PFSK-1 (cell line): ENCODE measurements at regions not wholly inside any gene's neighbourhood (a gene's known extent, or its start where the extent isn't known, plus 50 kb on each side); places are given as distances from the start of the nearest gene placed in this dataset.
A peak's percentile ranks its signal among the peaks of the same experiment; 100 is the strongest.

ENCODE experiments used
- FOXP2 ChIP-seq: optimal IDR thresholded peaks from 2 replicates; pipeline ENCODE3; 2011; ENCODE audit warnings: borderline replicate concordance, control low read depth, inconsistent platforms; ENCODE audit not compliant: insufficient read depth; ENCODE audit errors: extremely low read length, extremely low read depth
- POLR2AphosphoS5 ChIP-seq: IDR thresholded peaks from 2 replicates; pipeline ENCODE4 v1.6.1; 2012; ENCODE audit warnings: low read depth, mild to moderate bottlenecking, control low read depth, low read length, moderate library complexity
- SIN3A ChIP-seq: IDR thresholded peaks from 2 replicates; pipeline ENCODE4 v1.6.1; 2012; ENCODE audit warnings: mild to moderate bottlenecking, low read length, moderate library complexity, borderline replicate concordance; ENCODE audit not compliant: insufficient read depth
- TAF1 ChIP-seq: IDR thresholded peaks from 2 replicates; pipeline ENCODE4 v1.6.1; 2012; ENCODE audit warnings: low read length, control low read depth, borderline replicate concordance; ENCODE audit not compliant: insufficient read depth
- TF ChIP-seq, protein P1 (sequence below), 2 experiments: IDR thresholded peaks; 2 replicates each; pipeline versions ENCODE4 v1.6.1 to v1.8.0; 2011 to 2012; ENCODE audit warnings: low read depth in 2 of 2, low read length in 2 of 2, control low read depth in 1 of 2, inconsistent platforms in 1 of 2, mild to moderate bottlenecking in 1 of 2, moderate library complexity in 1 of 2; ENCODE audit not compliant: insufficient read depth in 1 of 2

DNA sequence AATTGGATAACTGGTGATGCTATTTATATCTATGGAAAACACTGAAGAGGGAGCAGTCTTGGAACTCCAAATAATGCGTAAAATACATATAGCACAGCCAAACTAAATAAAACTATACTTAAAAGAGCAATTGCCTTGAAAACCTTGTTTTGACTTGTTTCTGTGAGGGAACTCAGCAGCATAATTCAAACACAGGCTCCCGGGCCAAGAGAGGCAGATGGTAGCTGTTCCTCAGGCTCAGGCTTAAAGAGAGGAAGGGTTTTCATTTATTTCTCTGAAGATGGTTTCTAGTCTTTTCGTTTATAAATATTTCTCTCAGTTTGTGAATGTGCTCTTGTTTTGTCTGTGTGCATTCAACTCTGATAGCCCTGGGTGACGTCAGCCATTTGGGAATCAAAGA, 82.4 kb downstream of the FANCF start:
- TF ChIP-seq POLR2AphosphoS5 (no peak), SIN3A (no peak), FOXP2 (no peak), TAF1 (no peak)
- TF ChIP-seq, protein P1, sequence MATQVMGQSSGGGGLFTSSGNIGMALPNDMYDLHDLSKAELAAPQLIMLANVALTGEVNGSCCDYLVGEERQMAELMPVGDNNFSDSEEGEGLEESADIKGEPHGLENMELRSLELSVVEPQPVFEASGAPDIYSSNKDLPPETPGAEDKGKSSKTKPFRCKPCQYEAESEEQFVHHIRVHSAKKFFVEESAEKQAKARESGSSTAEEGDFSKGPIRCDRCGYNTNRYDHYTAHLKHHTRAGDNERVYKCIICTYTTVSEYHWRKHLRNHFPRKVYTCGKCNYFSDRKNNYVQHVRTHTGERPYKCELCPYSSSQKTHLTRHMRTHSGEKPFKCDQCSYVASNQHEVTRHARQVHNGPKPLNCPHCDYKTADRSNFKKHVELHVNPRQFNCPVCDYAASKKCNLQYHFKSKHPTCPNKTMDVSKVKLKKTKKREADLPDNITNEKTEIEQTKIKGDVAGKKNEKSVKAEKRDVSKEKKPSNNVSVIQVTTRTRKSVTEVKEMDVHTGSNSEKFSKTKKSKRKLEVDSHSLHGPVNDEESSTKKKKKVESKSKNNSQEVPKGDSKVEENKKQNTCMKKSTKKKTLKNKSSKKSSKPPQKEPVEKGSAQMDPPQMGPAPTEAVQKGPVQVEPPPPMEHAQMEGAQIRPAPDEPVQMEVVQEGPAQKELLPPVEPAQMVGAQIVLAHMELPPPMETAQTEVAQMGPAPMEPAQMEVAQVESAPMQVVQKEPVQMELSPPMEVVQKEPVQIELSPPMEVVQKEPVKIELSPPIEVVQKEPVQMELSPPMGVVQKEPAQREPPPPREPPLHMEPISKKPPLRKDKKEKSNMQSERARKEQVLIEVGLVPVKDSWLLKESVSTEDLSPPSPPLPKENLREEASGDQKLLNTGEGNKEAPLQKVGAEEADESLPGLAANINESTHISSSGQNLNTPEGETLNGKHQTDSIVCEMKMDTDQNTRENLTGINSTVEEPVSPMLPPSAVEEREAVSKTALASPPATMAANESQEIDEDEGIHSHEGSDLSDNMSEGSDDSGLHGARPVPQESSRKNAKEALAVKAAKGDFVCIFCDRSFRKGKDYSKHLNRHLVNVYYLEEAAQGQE (IDR thresholded peaks at IDR 0.05; ENCODE audit: insufficient read depth in 1 of 2, low read depth in 2 of 2, low read length in 2 of 2): no peak

DNA sequence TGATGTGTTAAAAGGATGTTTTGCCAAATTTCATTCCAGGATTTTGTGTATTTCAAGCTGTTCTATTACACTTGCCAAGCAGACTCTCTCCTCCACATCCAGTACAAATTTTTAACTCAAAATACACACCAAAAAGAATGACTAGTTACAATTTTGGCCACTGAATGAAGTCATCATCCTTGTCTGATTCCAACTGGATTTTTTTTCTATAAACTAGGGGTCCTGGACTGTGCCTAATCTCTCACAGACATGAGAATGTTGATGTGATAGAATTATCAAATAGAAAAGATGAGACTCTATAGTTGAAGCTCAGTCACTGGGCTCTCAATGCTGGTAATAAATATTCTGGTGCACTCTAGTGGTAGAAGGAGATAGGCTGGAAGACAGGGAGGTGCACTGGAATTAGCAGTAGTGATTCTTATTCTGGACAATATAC, 85.8 kb downstream of the FANCF start:
- TF ChIP-seq POLR2AphosphoS5 (no peak), TAF1 (no peak), SIN3A (no peak), FOXP2 (no peak)
- TF ChIP-seq, protein P1 (IDR thresholded peaks at IDR 0.05; ENCODE audit: insufficient read depth in 1 of 2, low read depth in 2 of 2, low read length in 2 of 2): no peak

DNA sequence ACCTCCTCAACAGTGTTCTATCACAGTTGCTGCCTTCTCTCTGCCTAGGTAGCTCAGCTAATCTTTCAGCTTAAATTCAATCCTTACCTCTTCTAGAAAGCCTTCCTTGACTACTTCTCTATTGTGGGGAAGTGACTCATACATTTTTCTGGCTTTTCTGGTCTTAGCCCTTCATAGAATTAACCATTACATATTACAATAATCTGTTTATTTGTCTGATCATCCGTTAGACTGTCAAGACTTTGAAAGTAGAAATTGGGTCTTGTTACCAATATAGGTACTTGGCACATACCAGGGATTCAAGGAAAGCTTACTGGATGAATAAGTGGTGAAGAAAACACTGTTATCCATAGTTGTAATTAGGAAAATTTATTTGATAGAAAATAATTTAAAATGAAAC, 89.6 kb downstream of the FANCF start:
- TF ChIP-seq TAF1: no peak
- TF ChIP-seq SIN3A: no peak
- no peak for TF ChIP-seq POLR2AphosphoS5
- TF ChIP-seq, protein P1 (IDR thresholded peaks at IDR 0.05; ENCODE audit: insufficient read depth in 1 of 2, low read depth in 2 of 2, low read length in 2 of 2): no peak
- no peak for TF ChIP-seq FOXP2

- TF ChIP-seq POLR2AphosphoS5: no peak
- TF ChIP-seq, protein P1 (IDR thresholded peaks at IDR 0.05; ENCODE audit: insufficient read depth in 1 of 2, low read depth in 2 of 2, low read length in 2 of 2): no peak
- TF ChIP-seq FOXP2: no peak
Measured at GRCh38 chr11:22522225-22522624, 103.4 kb downstream of the FANCF start.

- no peak for TF ChIP-seq POLR2AphosphoS5
- TF ChIP-seq, protein P1 (IDR thresholded peaks at IDR 0.05; ENCODE audit: insufficient read depth in 1 of 2, low read depth in 2 of 2, low read length in 2 of 2): no peak
- TF ChIP-seq TAF1: no peak
- TF ChIP-seq SIN3A: no peak
- peak; percentile 14 for TF ChIP-seq FOXP2
Measured at GRCh38 chr11:22521226-22521625, 104.4 kb downstream of the FANCF start.
